Vagina (tissue), 2 donors: ENCODE measurements at regions not wholly inside any gene's neighbourhood (a gene's known extent, or its start where the extent isn't known, plus 50 kb on each side); places are given as distances from the start of the nearest gene placed in this dataset.

Experiments
- DNase-seq, 2 donors: peaks; one replicate each; pipeline ENCODE4 v3.0.0-alpha.2; 2017; ENCODE audit errors: extremely low spot score in 2 of 2
- H3K27ac ChIP-seq: fragments of 200-600 bp; sonication (generic); one replicate; pipeline ENCODE4 v1.5.1; 2019
- H3K27me3 ChIP-seq: fragments of 200-600 bp; sonication (generic); one replicate; pipeline ENCODE4 v1.5.1; 2019
- H3K36me3 ChIP-seq, 2 donors: fragments of 200-600 bp; sonication (generic); one replicate each; pipeline ENCODE4 v1.5.1; 2017 to 2019
- H3K4me1 ChIP-seq: fragments of 200-600 bp; sonication (generic); one replicate; pipeline ENCODE4 v1.5.1; 2019
- H3K4me3 ChIP-seq, 2 donors: fragments of 200-600 bp; sonication (generic); 1 replicate in 1 of 2; 2 replicates in 1 of 2; pipeline ENCODE4 v1.5.1; 2016 to 2019
- H3K9me3 ChIP-seq: fragments of 200-600 bp; sonication (generic); one replicate; pipeline ENCODE4 v1.5.1; 2019
- POLR2A ChIP-seq, 2 donors: fragments of 450-650 bp; IDR thresholded peaks; one replicate each; pipeline ENCODE4 v1.6.1; 2017; ENCODE audit warnings: antibody characterized with exemption in 2 of 2, mild to moderate bottlenecking in 2 of 2, moderate library complexity in 2 of 2
- POLR2AphosphoS5 ChIP-seq, 2 donors: sonication (generic); formaldehyde crosslinking; IDR thresholded peaks; one replicate each; pipeline ENCODE4 v1.9.0; 2017; ENCODE audit warnings: antibody characterized with exemption in 2 of 2, mild to moderate bottlenecking in 2 of 2, low read depth in 1 of 2; ENCODE audit not compliant: insufficient read depth in 1 of 2
- intact Hi-C: fragments of 100-400 bp; cut with DNase I; formaldehyde crosslinking; loops from one replicate; pipeline ENCODE4 v1.15.1; 2023
- TF ChIP-seq, protein P1 (sequence below), 3 experiments: fragments of 450-650 bp in 2 of 3; fragments of 200-600 bp in 1 of 3; sonication (generic) in 1 of 3; IDR thresholded peaks; one replicate each; pipeline ENCODE4 v1.5.1; 2017 to 2019; ENCODE audit warnings: antibody characterized with exemption in 3 of 3, mild to moderate bottlenecking in 2 of 3, moderate library complexity in 2 of 3

DNA sequence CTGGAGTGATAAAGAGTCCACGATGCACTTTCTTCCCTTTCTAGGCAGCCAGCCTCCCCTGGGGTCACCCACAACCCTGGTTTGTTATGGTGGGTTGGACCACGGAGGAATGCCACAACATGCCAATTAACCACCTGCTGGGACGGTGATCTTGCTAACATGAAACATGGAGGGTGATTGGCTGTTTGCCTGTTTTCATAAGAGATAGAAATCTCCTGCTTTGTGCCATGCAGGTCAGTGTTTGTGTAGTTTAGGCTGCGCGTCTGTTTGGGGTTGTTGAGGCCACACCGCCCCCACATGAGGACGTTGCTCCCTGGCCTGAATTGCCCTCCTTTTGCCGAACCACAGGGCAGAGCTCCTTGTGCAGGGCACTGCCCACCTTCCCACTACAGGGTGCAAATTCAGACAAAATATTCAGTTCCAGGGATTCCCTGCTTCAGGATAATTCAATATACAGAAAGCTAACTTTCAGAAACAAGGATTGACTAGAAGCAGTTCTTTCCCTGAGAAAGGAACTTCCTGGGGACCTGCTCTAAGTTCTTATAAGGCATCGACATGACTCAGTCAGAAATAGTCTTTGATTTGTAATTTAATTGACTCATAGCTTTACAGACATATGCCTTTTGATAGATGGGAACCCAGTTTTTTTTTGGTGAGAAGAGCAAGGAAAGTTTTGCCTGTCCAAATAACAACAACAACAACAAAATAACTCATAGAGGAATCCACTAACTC is 427.6 kb downstream of the GADD45G start:
- H3K27ac ChIP-seq, result no peak overlapping the region
- peak in 1 of 2 donors; percentile 64 for DNase-seq
- H3K36me3 ChIP-seq, result no peaks in the 10 kb centered on the region
- H3K9me3 ChIP-seq, result no peaks in the 10 kb centered on the region
- no peaks in the 10 kb centered on the region for H3K4me1 ChIP-seq
- TF ChIP-seq, protein P1, sequence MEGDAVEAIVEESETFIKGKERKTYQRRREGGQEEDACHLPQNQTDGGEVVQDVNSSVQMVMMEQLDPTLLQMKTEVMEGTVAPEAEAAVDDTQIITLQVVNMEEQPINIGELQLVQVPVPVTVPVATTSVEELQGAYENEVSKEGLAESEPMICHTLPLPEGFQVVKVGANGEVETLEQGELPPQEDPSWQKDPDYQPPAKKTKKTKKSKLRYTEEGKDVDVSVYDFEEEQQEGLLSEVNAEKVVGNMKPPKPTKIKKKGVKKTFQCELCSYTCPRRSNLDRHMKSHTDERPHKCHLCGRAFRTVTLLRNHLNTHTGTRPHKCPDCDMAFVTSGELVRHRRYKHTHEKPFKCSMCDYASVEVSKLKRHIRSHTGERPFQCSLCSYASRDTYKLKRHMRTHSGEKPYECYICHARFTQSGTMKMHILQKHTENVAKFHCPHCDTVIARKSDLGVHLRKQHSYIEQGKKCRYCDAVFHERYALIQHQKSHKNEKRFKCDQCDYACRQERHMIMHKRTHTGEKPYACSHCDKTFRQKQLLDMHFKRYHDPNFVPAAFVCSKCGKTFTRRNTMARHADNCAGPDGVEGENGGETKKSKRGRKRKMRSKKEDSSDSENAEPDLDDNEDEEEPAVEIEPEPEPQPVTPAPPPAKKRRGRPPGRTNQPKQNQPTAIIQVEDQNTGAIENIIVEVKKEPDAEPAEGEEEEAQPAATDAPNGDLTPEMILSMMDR (IDR thresholded peaks at IDR 0.05), result no peak
- TF ChIP-seq POLR2A (IDR thresholded peaks at IDR 0.05) (no peak), POLR2AphosphoS5 (IDR thresholded peaks at IDR 0.05; ENCODE audit: insufficient read depth in 1 of 2, low read depth in 1 of 2) (no peak)
- no peak overlapping the region for H3K4me3 ChIP-seq
- intact Hi-C loops, result no loop called here
- H3K27me3 ChIP-seq, result no peaks in the 10 kb centered on the region

- no peaks in the 10 kb centered on the region for H3K36me3 ChIP-seq
- H3K4me1 ChIP-seq, result no peaks in the 10 kb centered on the region
- H3K4me3 ChIP-seq, result no peak overlapping the region
- no peak overlapping the region for H3K27ac ChIP-seq
- no peaks in the 10 kb centered on the region for H3K27me3 ChIP-seq
- intact Hi-C loops, result no loop called here
- no peak for DNase-seq
- TF ChIP-seq POLR2A (IDR thresholded peaks at IDR 0.05) (no peak), POLR2AphosphoS5 (IDR thresholded peaks at IDR 0.05; ENCODE audit: insufficient read depth in 1 of 2, low read depth in 1 of 2) (no peak)
- TF ChIP-seq, protein P1 (IDR thresholded peaks at IDR 0.05), result no peak
- no peaks in the 10 kb centered on the region for H3K9me3 ChIP-seq
Observed at GRCh38 chr9:90033028-90033650, 428.3 kb downstream of the GADD45G start.

- TF ChIP-seq POLR2AphosphoS5 (IDR thresholded peaks at IDR 0.05; ENCODE audit: insufficient read depth in 1 of 2, low read depth in 1 of 2), result no peak
- no peak for TF ChIP-seq POLR2A (IDR thresholded peaks at IDR 0.05)
- TF ChIP-seq, protein P1 (IDR thresholded peaks at IDR 0.05), result no peak
Observed at GRCh38 chr9:90034071-90034470, 429.3 kb downstream of the GADD45G start.

DNA sequence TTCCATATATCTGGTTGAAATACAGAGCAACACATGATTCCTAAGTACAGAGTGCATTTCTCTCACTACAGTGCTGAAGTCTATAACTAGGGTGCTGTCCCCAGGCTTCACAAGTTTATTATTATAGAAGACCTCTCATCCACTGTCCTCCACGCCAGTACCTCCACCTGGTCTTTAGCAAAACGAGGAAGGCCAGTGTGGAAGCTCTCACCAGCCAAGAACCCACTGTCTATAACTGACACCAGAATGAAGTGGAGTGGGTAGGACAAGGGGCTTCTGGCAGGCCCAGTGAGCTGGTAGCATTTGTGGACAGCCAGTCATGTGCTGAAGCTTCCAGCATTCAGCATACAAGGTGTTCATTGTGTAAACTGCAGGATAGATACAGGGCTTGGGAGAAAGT is 430.7 kb downstream of the GADD45G start:
- intact Hi-C loops, result no loop called here
- Histone ChIP-seq H3K9me3 (no peaks in the 10 kb centered on the region), H3K27ac (no peak overlapping the region), H3K4me1 (no peaks in the 10 kb centered on the region), H3K27me3 (no peaks in the 10 kb centered on the region), H3K36me3 (no peaks in the 10 kb centered on the region), H3K4me3 (no peak overlapping the region)
- DNase-seq, result no peak
- TF ChIP-seq POLR2AphosphoS5 (IDR thresholded peaks at IDR 0.05; ENCODE audit: insufficient read depth in 1 of 2, low read depth in 1 of 2) (no peak), POLR2A (IDR thresholded peaks at IDR 0.05) (no peak)
- TF ChIP-seq, protein P1 (IDR thresholded peaks at IDR 0.05), result no peak

More at GRCh38 chr9:90034071-90034470, 429.3 kb downstream of the GADD45G start:
- no peak overlapping the region for H3K4me3 ChIP-seq
- intact Hi-C loops, result no loop called here
- no peak for DNase-seq
- no peaks in the 10 kb centered on the region for H3K9me3 ChIP-seq
- no peaks in the 10 kb centered on the region for H3K27me3 ChIP-seq
- H3K27ac ChIP-seq, result no peak overlapping the region
- H3K36me3 ChIP-seq, result no peaks in the 10 kb centered on the region
- H3K4me1 ChIP-seq, result no peaks in the 10 kb centered on the region
